ENCODE measurements at regions not wholly inside any gene's neighbourhood (a gene's known extent, or its start where the extent isn't known, plus 50 kb on each side); places are given as distances from the start of the nearest gene placed in this dataset.

GRCh38 chr5:110321117-110321516 lies 405.4 kb downstream of the TMEM232 start:
- in situ Hi-C loops (cut with HindIII; ENCODE audit: low pct_ligation_motif_present, low sequenced_read_pairs) = no loop called here
- no peak overlapping the region for H3K4me3 ChIP-seq (ENCODE audit: low read depth, low read length)
- no peak for DNase-seq
- TF ChIP-seq CTCF (IDR thresholded peaks at IDR 0.05; ENCODE audit: low read depth, low read length, missing control alignments) = no peak
- H3K27ac ChIP-seq = no peak overlapping the region
- H3K36me3 ChIP-seq (replicated peaks) = no peaks in the 10 kb centered on the region
- no peaks in the 10 kb centered on the region for H3K27me3 ChIP-seq (replicated peaks)

- H3K4me3 ChIP-seq (ENCODE audit: low read depth, low read length) = no peak overlapping the region
- TF ChIP-seq CTCF (IDR thresholded peaks at IDR 0.05; ENCODE audit: low read depth, low read length, missing control alignments) = no peak
- in situ Hi-C loops (cut with HindIII; ENCODE audit: low pct_ligation_motif_present, low sequenced_read_pairs) = no loop called here
- no peak for DNase-seq
- H3K36me3 ChIP-seq (replicated peaks) = no peaks in the 10 kb centered on the region
- no peak overlapping the region for H3K27ac ChIP-seq
- no peaks in the 10 kb centered on the region for H3K27me3 ChIP-seq (replicated peaks)
These were observed 403.1 kb downstream of the TMEM232 start for GRCh38 chr5:110323357-110323756.

GRCh38 chr5:110323832-110324231 lies 402.6 kb downstream of the TMEM232 start:
- no peak for DNase-seq
- in situ Hi-C loops (cut with HindIII; ENCODE audit: low pct_ligation_motif_present, low sequenced_read_pairs) = no loop called here
- no peaks in the 10 kb centered on the region for H3K36me3 ChIP-seq (replicated peaks)
- no peak for TF ChIP-seq CTCF (IDR thresholded peaks at IDR 0.05; ENCODE audit: low read depth, low read length, missing control alignments)
- H3K4me3 ChIP-seq (ENCODE audit: low read depth, low read length) = no peak overlapping the region
- H3K27me3 ChIP-seq (replicated peaks) = no peaks in the 10 kb centered on the region
- no peak overlapping the region for H3K27ac ChIP-seq

GRCh38 chr5:110324876-110325275 lies 401.6 kb downstream of the TMEM232 start:
- Histone ChIP-seq H3K36me3 (replicated peaks) (no peaks in the 10 kb centered on the region), H3K4me3 (ENCODE audit: low read depth, low read length) (no peak overlapping the region), H3K27ac (no peak overlapping the region), H3K27me3 (replicated peaks) (no peaks in the 10 kb centered on the region)
- DNase-seq = no peak
- in situ Hi-C loops (cut with HindIII; ENCODE audit: low pct_ligation_motif_present, low sequenced_read_pairs) = no loop called here
- TF ChIP-seq CTCF (IDR thresholded peaks at IDR 0.05; ENCODE audit: low read depth, low read length, missing control alignments) = no peak

GRCh38 chr5:110329955-110330525 lies 396.4 kb downstream of the TMEM232 start:
- no peaks in the 10 kb centered on the region for H3K36me3 ChIP-seq (replicated peaks)
- in situ Hi-C loops (cut with HindIII; ENCODE audit: low pct_ligation_motif_present, low sequenced_read_pairs) = no loop called here
- no peak for DNase-seq

More at GRCh38 chr5:110329955-110330525, 396.4 kb downstream of the TMEM232 start:
- Histone ChIP-seq H3K27ac (no peak overlapping the region), H3K4me3 (ENCODE audit: low read depth, low read length) (no peak overlapping the region), H3K27me3 (replicated peaks) (no peaks in the 10 kb centered on the region)
- no peak for TF ChIP-seq CTCF (IDR thresholded peaks at IDR 0.05; ENCODE audit: low read depth, low read length, missing control alignments)

Measured in brain microvascular endothelial cell (primary cell).